CD4-positive, alpha-beta T cell treated with Interleukin-17A for 4 hours (primary cell): ENCODE measurements at regions not wholly inside any gene's neighbourhood (a gene's known extent, or its start where the extent isn't known, plus 50 kb on each side); places are given as distances from the start of the nearest gene placed in this dataset.

Source experiments
- DNase-seq: peaks from one replicate; pipeline ENCODE4 v3.0.0-alpha.2; 2020; ENCODE audit warnings: mixed read lengths

GRCh38 chr16:86459266-86459665 is 51.1 kb upstream of the FOXF1 start:
- no peak for DNase-seq
